KOPT-K1 (cell line): ENCODE measurements at regions not wholly inside any gene's neighbourhood (a gene's known extent, or its start where the extent isn't known, plus 50 kb on each side); places are given as distances from the start of the nearest gene placed in this dataset.
"Not testable (repeated sequence)": the region's sequence is repeated elsewhere in the genome, so short reads cannot be mapped to it uniquely, and the experiment has no call there.

Experiments
- H3K27ac ChIP-seq: fragments of 200-600 bp; sonication (generic); 2 replicates; pipeline ENCODE4 v1.5.1; 2016; ENCODE audit warnings: antibody characterized with exemption, mild to moderate bottlenecking, low read depth, low read length; ENCODE audit not compliant: poor library complexity, severe bottlenecking
- H3K36me3 ChIP-seq: fragments of 200-600 bp; sonication (generic); 2 replicates; pipeline ENCODE4 v1.5.1; 2017; ENCODE audit warnings: antibody characterized with exemption, mild to moderate bottlenecking, low read length, moderate library complexity; ENCODE audit not compliant: insufficient read depth
- H3K9me3 ChIP-seq: fragments of 200-600 bp; sonication (generic); 2 replicates; pipeline ENCODE4 v1.5.1; 2017; ENCODE audit warnings: antibody characterized with exemption, low read length, mild to moderate bottlenecking; ENCODE audit not compliant: insufficient read depth, poor library complexity, severe bottlenecking

GRCh38 chr7:130831817-130832481 is 97.9 kb upstream of the KLF14 start:
- no peaks in the 10 kb centered on the region for H3K36me3 ChIP-seq
- H3K9me3 ChIP-seq, result peaks cover 10% of the 10 kb centered on the region
- H3K27ac ChIP-seq, result no peak overlapping the region

- H3K9me3 ChIP-seq, result no peaks in the 10 kb centered on the region
- H3K27ac ChIP-seq, result no peak overlapping the region
- no peaks in the 10 kb centered on the region for H3K36me3 ChIP-seq
Observed at GRCh38 chr7:130838738-130839137, 104.7 kb upstream of the KLF14 start.

- H3K9me3 ChIP-seq, result no peaks in the 10 kb centered on the region
- H3K36me3 ChIP-seq, result no peaks in the 10 kb centered on the region
- no peak overlapping the region for H3K27ac ChIP-seq
Observed at GRCh38 chr7:130840599-130840998, 106.6 kb upstream of the KLF14 start.

GRCh38 chr7:130841416-130841815 is 107.4 kb upstream of the KLF14 start:
- Histone ChIP-seq H3K36me3 (no peaks in the 10 kb centered on the region), H3K9me3 (no peaks in the 10 kb centered on the region), H3K27ac (peak overlapping the region; percentile 6)

GRCh38 chr7:130843703-130844102 is 109.7 kb upstream of the KLF14 start:
- Histone ChIP-seq H3K27ac (no peak overlapping the region), H3K36me3 (no peaks in the 10 kb centered on the region)

GRCh38 chr7:130844811-130845580 is 111.0 kb upstream of the KLF14 start:
- no peaks in the 10 kb centered on the region for H3K36me3 ChIP-seq

More at GRCh38 chr7:130843703-130844102, 109.7 kb upstream of the KLF14 start:
- no peaks in the 10 kb centered on the region for H3K9me3 ChIP-seq

GRCh38 chr7:130845581-130846085 is 111.6 kb upstream of the KLF14 start:
- H3K27ac ChIP-seq, result no peak overlapping the region
- H3K36me3 ChIP-seq, result no peaks in the 10 kb centered on the region
- no peaks in the 10 kb centered on the region for H3K9me3 ChIP-seq

More at GRCh38 chr7:130844811-130845580, 111.0 kb upstream of the KLF14 start:
- Histone ChIP-seq H3K27ac (no peak overlapping the region), H3K9me3 (no peaks in the 10 kb centered on the region)

- H3K27ac ChIP-seq, result no peak overlapping the region
- H3K36me3 ChIP-seq, result no peaks in the 10 kb centered on the region
- H3K9me3 ChIP-seq, result no peaks in the 10 kb centered on the region
Observed at GRCh38 chr7:130849604-130850003, 115.6 kb upstream of the KLF14 start.

- H3K9me3 ChIP-seq, result peaks cover 7% of the 10 kb centered on the region
- H3K36me3 ChIP-seq, result no peaks in the 10 kb centered on the region
- H3K27ac ChIP-seq, result no peak overlapping the region
Observed at GRCh38 chr7:130850956-130851355, 116.9 kb upstream of the KLF14 start.

- H3K27ac ChIP-seq, result no peak overlapping the region
- H3K9me3 ChIP-seq, result peaks cover 26% of the 10 kb centered on the region
- no peaks in the 10 kb centered on the region for H3K36me3 ChIP-seq
Observed at GRCh38 chr7:130852867-130853266, 118.9 kb upstream of the KLF14 start.

GRCh38 chr7:130853503-130854279 is 119.7 kb upstream of the KLF14 start:
- Histone ChIP-seq H3K9me3 (peaks cover 34% of the 10 kb centered on the region), H3K27ac (no peak overlapping the region), H3K36me3 (no peaks in the 10 kb centered on the region)

GRCh38 chr7:130854481-130854880 is 120.5 kb upstream of the KLF14 start:
- no peak overlapping the region for H3K27ac ChIP-seq
- no peaks in the 10 kb centered on the region for H3K36me3 ChIP-seq
- peaks cover 35% of the 10 kb centered on the region for H3K9me3 ChIP-seq

GRCh38 chr7:130856866-130857265 is 122.9 kb upstream of the KLF14 start:
- Histone ChIP-seq H3K9me3 (peaks cover 59% of the 10 kb centered on the region), H3K36me3 (no peaks in the 10 kb centered on the region), H3K27ac (no peak overlapping the region)

GRCh38 chr7:130860832-130861231 is 126.8 kb upstream of the KLF14 start:
- not testable (repeated sequence) for H3K36me3 ChIP-seq, H3K27ac ChIP-seq
- H3K9me3 ChIP-seq, result peaks cover 53% of the 10 kb centered on the region
